Mammary epithelial cell (primary cell): ENCODE measurements at regions not wholly inside any gene's neighbourhood (a gene's known extent, or its start where the extent isn't known, plus 50 kb on each side); places are given as distances from the start of the nearest gene placed in this dataset.

Experiments
- EZH2 ChIP-seq: IDR thresholded peaks from 2 replicates; pipeline ENCODE4 v1.6.1; 2012; ENCODE audit warnings: low read length, inconsistent platforms, borderline replicate concordance
- TF ChIP-seq, protein P1 (sequence below), 2 donors: IDR thresholded peaks in 1 of 2; conservative IDR thresholded peaks in 1 of 2; 2 replicates each; pipeline ENCODE4 v1.5.1; 2011 to 2012; ENCODE audit warnings: inconsistent platforms in 2 of 2, low read length in 2 of 2, mild to moderate bottlenecking in 2 of 2, control low read depth in 1 of 2, low read depth in 1 of 2; ENCODE audit not compliant: insufficient read depth in 1 of 2; ENCODE audit errors: extremely low read depth in 1 of 2

DNA sequence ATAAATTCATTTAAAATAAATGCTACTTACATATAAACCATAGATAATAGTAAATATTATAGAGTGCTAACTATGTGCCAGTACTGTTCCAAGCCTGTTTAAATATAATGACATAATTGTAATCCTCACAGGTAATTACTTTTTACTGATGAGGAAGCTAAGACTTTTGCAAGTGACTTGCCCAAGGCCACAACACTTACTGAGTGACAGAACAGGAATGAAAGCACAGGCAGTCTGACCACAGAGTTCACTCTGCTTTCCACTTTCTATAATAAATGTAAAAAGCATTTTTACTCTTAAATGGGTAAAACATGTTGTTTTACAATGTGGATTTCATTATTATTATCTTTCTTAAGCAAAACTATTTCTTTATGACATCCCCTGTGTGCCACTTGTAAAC, 537.8 kb upstream of the SLC39A10 start:
- no peak for TF ChIP-seq EZH2
- TF ChIP-seq, protein P1, sequence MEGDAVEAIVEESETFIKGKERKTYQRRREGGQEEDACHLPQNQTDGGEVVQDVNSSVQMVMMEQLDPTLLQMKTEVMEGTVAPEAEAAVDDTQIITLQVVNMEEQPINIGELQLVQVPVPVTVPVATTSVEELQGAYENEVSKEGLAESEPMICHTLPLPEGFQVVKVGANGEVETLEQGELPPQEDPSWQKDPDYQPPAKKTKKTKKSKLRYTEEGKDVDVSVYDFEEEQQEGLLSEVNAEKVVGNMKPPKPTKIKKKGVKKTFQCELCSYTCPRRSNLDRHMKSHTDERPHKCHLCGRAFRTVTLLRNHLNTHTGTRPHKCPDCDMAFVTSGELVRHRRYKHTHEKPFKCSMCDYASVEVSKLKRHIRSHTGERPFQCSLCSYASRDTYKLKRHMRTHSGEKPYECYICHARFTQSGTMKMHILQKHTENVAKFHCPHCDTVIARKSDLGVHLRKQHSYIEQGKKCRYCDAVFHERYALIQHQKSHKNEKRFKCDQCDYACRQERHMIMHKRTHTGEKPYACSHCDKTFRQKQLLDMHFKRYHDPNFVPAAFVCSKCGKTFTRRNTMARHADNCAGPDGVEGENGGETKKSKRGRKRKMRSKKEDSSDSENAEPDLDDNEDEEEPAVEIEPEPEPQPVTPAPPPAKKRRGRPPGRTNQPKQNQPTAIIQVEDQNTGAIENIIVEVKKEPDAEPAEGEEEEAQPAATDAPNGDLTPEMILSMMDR (conservative IDR thresholded peaks at IDR 0.05 in 1 of 2, IDR thresholded peaks at IDR 0.05 in 1 of 2; ENCODE audit: extremely low read depth in 1 of 2, insufficient read depth in 1 of 2, low read depth in 1 of 2, low read length in 2 of 2), result no peak
